Activated CD8-positive, alpha-beta memory T cell treated with anti-CD3 and anti-CD28 coated beads, Interleukin-2, amount 50 U/mL, for 1 hour (primary cell): ENCODE measurements at regions not wholly inside any gene's neighbourhood (a gene's known extent, or its start where the extent isn't known, plus 50 kb on each side); places are given as distances from the start of the nearest gene placed in this dataset.
"Not testable (repeated sequence)": the region's sequence is repeated elsewhere in the genome, so short reads cannot be mapped to it uniquely, and the experiment has no call there.

ENCODE experiments used
- DNase-seq: peaks from one replicate; pipeline ENCODE4 v3.0.0-alpha.2; 2020; ENCODE audit errors: extremely low read depth

GRCh38 chr3:28033059-28033784 is 208.2 kb upstream of the CMC1 start:
- no peak for DNase-seq

GRCh38 chr3:28036599-28037575 is 204.5 kb upstream of the CMC1 start:
- DNase-seq: no peak

- no peak for DNase-seq
Observed at GRCh38 chr3:28039234-28039633, 202.2 kb upstream of the CMC1 start.

- DNase-seq: no peak
Observed at GRCh38 chr3:28039829-28040228, 201.6 kb upstream of the CMC1 start.

- DNase-seq: no peak
Observed at GRCh38 chr3:28042095-28042635, 199.3 kb upstream of the CMC1 start.

- DNase-seq: no peak
Observed at GRCh38 chr3:28042707-28043106, 198.7 kb upstream of the CMC1 start.

GRCh38 chr3:28050120-28050519 is 191.3 kb upstream of the CMC1 start:
- DNase-seq: no peak

GRCh38 chr3:28050885-28051284 is 190.5 kb upstream of the CMC1 start:
- peak; percentile 19 for DNase-seq

- no peak for DNase-seq
Observed at GRCh38 chr3:28053759-28054158, 187.7 kb upstream of the CMC1 start.

- DNase-seq: no peak
Observed at GRCh38 chr3:28056806-28057205, 184.6 kb upstream of the CMC1 start.

GRCh38 chr3:28057539-28057938 is 183.9 kb upstream of the CMC1 start:
- DNase-seq: no peak

- not testable (repeated sequence) for DNase-seq
Observed at GRCh38 chr3:28059199-28059598, 182.2 kb upstream of the CMC1 start.

- no peak for DNase-seq
Observed at GRCh38 chr3:28066020-28066419, 175.4 kb upstream of the CMC1 start.

- no peak for DNase-seq
Observed at GRCh38 chr3:28067014-28067413, 174.4 kb upstream of the CMC1 start.

- DNase-seq: no peak
Observed at GRCh38 chr3:28068342-28068741, 173.1 kb upstream of the CMC1 start.

- DNase-seq: no peak
Observed at GRCh38 chr3:28069438-28069837, 172.0 kb upstream of the CMC1 start.

GRCh38 chr3:28076246-28076645 is 165.2 kb upstream of the CMC1 start:
- DNase-seq: no peak

GRCh38 chr3:28077572-28077971 is 163.8 kb upstream of the CMC1 start:
- no peak for DNase-seq

- no peak for DNase-seq
Observed at GRCh38 chr3:28078536-28078935, 162.9 kb upstream of the CMC1 start.

- DNase-seq: no peak
Observed at GRCh38 chr3:28080716-28081115, 160.7 kb upstream of the CMC1 start.

- no peak for DNase-seq
Observed at GRCh38 chr3:28081533-28081947, 159.9 kb upstream of the CMC1 start.

GRCh38 chr3:28087591-28087990 is 153.8 kb upstream of the CMC1 start:
- no peak for DNase-seq
